AG04449 (cell line): ENCODE measurements at regions not wholly inside any gene's neighbourhood (a gene's known extent, or its start where the extent isn't known, plus 50 kb on each side); places are given as distances from the start of the nearest gene placed in this dataset.
"Not testable (repeated sequence)": the region's sequence is repeated elsewhere in the genome, so short reads cannot be mapped to it uniquely, and the experiment has no call there.

Experiments used
- CTCF ChIA-PET: fragments of 350-600 bp; formaldehyde crosslinking; extraction: SDS; loops from one replicate; lab custom pipeline; 2021; ENCODE audit warnings: antibody characterized with exemption; lab: Yijun Ruan, JAX
- POLR2A ChIA-PET: fragments of 400-600, 350-600 bp; formaldehyde crosslinking; extraction: SDS; loops from one replicate; lab custom pipeline; 2020; ENCODE audit warnings: antibody characterized with exemption, inconsistent platforms; lab: Yijun Ruan, JAX
- DNase-seq: peaks from one replicate; pipeline ENCODE4 v3.0.0-alpha.2; 2010; ENCODE audit warnings: low read depth, low spot score
- H3K4me3 ChIP-seq: 2 replicates; pipeline ENCODE4 v1.5.1; 2011; ENCODE audit warnings: low read depth, mild to moderate bottlenecking, control low read depth, low read length
- TF ChIP-seq, protein P1 (sequence below): IDR thresholded peaks from one replicate; pipeline ENCODE4 v1.5.1; 2011; ENCODE audit warnings: mild to moderate bottlenecking, moderate library complexity, low read length, control low read depth, inconsistent platforms; ENCODE audit not compliant: insufficient read depth; ENCODE audit errors: missing control alignments

DNA sequence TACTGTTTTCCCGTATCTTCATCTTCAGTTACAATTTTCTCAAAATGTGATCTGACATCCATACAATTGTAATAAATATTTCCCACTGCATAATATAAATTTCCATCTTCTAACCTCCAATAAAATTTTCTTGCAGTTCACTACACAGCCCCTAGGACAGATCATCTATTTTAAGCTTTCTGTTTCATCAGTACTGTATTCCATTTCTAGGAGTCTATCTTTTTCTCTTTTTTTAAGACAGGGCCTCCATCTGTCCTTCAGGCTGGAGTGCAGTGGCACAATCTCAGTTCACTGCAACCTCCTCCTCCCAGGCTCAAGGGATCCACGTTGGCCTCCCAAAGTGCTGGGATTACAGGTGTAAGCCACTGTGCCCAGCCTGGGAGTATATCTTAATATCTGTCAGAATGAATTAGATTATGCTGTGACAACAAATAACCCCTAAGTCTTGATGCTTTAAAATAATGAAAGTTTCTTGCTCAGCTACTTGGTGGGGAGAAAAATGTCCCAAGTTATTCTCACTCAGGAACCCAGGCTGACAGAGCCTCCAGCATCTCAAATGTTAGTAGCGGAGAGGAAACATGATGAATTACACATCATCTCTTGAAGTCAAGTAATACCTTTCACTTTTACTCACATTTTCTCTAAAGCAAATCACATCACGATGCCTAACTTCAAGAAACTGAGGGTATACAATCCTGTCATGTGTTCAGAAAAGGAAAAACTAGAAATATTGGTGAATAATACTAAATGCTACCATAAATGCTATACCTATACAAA lies 92.2 kb downstream of the BUD13 start:
- TF ChIP-seq, protein P1, sequence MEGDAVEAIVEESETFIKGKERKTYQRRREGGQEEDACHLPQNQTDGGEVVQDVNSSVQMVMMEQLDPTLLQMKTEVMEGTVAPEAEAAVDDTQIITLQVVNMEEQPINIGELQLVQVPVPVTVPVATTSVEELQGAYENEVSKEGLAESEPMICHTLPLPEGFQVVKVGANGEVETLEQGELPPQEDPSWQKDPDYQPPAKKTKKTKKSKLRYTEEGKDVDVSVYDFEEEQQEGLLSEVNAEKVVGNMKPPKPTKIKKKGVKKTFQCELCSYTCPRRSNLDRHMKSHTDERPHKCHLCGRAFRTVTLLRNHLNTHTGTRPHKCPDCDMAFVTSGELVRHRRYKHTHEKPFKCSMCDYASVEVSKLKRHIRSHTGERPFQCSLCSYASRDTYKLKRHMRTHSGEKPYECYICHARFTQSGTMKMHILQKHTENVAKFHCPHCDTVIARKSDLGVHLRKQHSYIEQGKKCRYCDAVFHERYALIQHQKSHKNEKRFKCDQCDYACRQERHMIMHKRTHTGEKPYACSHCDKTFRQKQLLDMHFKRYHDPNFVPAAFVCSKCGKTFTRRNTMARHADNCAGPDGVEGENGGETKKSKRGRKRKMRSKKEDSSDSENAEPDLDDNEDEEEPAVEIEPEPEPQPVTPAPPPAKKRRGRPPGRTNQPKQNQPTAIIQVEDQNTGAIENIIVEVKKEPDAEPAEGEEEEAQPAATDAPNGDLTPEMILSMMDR: no peak
- no peak overlapping the region for H3K4me3 ChIP-seq
- ChIA-PET CTCF (interaction anchor here (0.8 kb wide), 1 partner anchor 11 kb away, joined by 3 read pairs; no protein-coding TSS in a partner anchor), POLR2A (no interaction called here)
- DNase-seq: no peak

DNA sequence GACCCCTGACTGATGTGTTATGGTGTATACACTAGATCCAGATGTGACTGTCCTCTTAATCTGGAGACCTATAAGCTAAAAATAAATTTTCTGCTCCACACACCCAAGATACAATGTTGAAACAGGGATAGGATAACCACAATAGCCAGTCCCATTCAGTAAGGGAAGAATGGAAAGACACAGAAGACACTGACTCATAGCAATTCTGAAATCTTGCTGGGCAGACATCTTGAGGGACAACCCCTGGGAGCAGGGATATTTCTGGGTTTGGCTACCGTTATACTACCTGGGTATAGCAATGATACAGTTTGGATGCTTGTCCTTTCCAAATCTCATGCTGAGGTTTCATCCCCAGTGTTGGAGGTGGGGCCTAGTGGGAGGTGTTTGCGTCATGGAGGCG lies 93.9 kb downstream of the BUD13 start:
- ChIA-PET POLR2A (no interaction called here), CTCF (interaction anchor here (0.8 kb wide), 1 partner anchor 12 kb away, joined by 3 read pairs; no protein-coding TSS in a partner anchor)
- TF ChIP-seq, protein P1: no peak
- no peak for DNase-seq
- no peak overlapping the region for H3K4me3 ChIP-seq

DNA sequence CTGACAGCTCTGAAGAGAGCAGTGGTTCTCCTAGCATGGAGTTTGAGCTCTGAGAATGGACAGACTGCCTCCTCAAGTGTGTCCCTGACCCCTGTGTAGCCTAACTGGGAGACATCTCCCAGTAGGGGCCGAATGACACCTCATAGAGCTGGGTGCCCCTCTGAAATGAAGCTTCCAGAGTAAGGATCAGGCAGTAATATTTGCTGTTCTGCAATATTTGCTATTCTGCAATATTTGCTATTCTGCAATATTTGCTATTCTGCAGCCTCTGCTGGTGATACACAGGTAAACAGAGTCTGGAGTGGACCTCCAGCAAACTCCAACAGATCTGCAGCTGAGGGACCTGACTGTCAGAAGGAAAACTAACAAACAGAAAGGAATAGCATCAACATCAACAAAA lies 105.5 kb downstream of the BUD13 start:
- POLR2A ChIA-PET, H3K4me3 ChIP-seq, DNase-seq, CTCF ChIA-PET: not testable (repeated sequence)

DNA sequence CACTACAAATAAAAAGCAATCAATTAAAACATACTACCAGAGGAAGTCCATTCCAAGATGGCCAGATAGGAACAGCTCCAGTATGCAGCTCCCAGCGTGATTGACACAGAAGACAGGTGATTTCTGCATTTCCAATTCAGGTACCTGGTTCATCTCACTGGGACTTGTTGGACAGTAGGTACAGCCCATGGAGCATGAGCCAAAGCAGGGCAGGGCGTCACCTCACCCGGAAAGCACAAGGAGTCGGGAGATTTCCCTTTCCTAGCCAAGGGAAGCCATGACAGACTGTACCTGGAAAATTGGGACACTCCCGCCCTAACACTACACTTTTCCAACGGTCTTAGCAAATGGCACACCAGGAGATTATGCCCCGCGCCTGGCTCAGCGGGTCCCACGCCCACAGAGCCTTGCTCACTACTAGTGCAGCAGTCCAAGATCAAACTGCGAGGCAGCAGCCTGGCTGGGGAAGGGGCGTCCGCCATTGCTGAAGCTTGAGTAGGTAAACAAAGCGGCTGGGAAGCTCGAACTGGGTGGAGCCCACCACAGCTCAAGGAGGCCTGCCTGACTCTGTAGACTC lies 106.0 kb downstream of the BUD13 start:
- H3K4me3 ChIP-seq, CTCF ChIA-PET, DNase-seq: not testable (repeated sequence)
- POLR2A ChIA-PET: interaction anchor here (0.6 kb wide), 1 partner anchor 1174 kb away, joined by 11 read pairs; no protein-coding TSS in a partner anchor

DNA sequence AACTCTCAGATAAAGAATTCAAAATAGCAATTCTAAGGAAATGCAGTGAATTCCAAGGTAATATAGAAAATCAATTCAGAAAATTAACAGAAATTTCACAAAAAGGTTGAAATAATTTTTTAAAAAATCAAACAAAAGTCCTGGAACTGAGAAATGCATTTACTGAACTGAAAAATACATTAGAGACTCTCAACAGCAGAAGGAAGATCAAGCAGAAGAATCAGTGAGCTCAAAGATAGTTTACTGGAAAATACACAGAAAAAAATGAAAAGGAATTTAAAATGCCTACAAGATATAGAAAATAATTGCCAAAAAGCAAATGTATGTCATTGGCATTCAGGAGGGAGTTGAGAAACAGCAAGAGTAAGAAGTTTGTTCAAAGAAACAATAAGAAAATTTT lies 107.3 kb downstream of the BUD13 start:
- H3K4me3 ChIP-seq: no peak overlapping the region
- TF ChIP-seq, protein P1: no peak
- no peak for DNase-seq
- ChIA-PET POLR2A (no interaction called here), CTCF (no interaction called here)

DNA sequence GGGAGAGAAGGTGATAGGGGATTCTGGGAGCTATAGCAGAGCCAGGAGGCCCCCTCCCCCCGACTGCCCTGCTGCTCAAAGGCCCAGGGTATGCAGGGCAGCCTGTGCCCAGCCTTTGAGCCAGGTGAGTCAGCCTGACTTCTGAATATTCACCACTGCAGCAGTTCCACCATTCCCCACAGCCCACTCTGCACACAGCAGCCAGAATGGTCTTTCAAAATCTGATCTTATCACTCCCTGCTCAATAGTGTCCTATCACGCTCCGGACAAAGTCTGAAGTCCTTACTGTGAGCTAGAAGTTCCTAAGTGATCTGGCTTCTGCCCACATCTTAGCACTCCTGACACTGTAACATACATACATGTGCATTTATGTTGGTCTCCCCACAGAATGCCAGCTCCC lies 111.7 kb downstream of the BUD13 start:
- DNase-seq: no peak
- no peak overlapping the region for H3K4me3 ChIP-seq
- TF ChIP-seq, protein P1: no peak
- ChIA-PET POLR2A (no interaction called here), CTCF (no interaction called here)

DNA sequence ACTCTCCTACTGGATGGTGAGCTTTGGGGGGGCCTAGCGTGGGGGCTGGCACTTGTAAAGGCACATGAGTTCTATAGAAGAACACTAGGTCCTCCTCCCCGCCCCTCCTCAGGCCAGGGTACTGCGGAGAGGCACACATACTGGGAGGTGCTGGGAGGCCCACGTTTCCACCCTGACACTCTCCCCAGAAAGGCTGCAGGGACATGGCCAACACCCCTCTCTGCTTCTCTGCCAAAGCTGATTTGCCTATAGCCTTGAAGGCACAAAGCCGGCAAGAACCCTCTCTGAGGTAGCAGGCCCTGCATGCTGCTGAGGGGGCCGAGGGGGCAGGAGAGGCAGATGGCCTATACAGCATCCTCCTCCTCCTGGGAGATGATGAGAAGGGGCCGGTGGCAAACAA lies 112.8 kb downstream of the BUD13 start:
- POLR2A ChIA-PET: no interaction called here
- DNase-seq: no peak
- no peak overlapping the region for H3K4me3 ChIP-seq
- TF ChIP-seq, protein P1: no peak
- CTCF ChIA-PET: no interaction called here
